OCI-M1 (cell line): ENCODE measurements at regions not wholly inside any gene's neighbourhood (a gene's known extent, or its start where the extent isn't known, plus 50 kb on each side); places are given as distances from the start of the nearest gene placed in this dataset.
"Not testable (repeated sequence)": the region's sequence is repeated elsewhere in the genome, so short reads cannot be mapped to it uniquely, and the experiment has no call there.

Experiments
- DNase-seq: peaks from one replicate; lab custom pipeline; 2025; lab: John Stamatoyannopoulos, UW

GRCh38 chr11:46223252-46223513 is 54.3 kb upstream of the CREB3L1 start:
- DNase-seq = no peak

DNA sequence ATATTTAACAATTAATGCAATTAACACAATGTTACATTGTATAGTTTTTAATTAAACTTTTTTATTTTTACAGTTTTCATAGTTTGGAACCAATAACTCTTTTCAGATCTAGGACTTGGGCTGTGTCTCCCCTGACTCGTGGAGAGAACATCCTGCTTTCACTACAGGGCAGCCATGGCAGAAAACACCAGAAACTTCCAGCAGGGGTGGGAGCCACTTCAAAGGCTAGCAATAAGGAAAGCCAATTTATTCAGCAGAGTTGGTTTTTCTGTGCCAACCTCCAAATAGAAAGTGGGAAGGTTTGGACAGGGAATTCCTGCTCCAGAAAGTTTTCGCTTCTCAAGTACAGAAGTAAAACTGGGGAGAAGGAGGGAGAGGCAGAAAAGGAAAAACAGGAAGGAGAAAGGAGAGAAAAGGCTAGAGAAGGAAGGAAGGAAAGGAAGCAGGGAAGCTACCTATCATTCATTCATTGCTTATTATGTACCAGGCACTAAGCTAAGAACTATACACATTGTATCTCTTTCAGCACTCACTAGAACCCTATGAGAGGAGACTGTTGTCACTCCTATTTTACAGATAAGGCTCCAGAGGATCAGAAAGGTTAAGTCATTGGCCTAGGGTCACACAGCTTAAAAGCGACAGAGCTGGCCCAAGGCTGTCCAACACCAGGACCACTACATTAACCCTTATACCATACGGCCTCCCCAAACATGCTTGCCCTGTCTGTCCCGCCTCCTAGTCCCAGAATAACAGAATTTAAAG is 54.8 kb upstream of the CREB3L1 start:
- peak; percentile 28 for DNase-seq

DNA sequence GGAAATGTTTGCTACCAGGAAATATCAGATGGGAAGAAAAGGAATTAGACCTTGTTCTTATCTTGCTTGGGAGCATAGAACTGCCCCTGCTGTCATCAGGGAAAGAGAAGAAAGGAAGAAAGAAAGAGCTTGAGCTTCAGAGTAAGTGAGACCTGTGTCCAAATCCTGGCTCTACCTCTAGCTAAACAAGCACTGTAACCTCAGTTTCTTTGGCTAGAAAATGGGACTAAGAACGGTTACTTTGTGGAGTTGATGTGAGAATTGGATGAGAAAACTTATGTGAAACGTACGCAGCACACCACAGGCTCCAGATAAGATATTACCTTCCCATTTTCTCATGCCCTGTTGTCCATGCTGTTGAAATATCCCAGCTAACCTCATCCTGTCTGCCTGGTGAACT is 57.1 kb upstream of the CREB3L1 start:
- no peak for DNase-seq

GRCh38 chr11:46216765-46217089 is 60.7 kb upstream of the CREB3L1 start:
- DNase-seq = no peak

DNA sequence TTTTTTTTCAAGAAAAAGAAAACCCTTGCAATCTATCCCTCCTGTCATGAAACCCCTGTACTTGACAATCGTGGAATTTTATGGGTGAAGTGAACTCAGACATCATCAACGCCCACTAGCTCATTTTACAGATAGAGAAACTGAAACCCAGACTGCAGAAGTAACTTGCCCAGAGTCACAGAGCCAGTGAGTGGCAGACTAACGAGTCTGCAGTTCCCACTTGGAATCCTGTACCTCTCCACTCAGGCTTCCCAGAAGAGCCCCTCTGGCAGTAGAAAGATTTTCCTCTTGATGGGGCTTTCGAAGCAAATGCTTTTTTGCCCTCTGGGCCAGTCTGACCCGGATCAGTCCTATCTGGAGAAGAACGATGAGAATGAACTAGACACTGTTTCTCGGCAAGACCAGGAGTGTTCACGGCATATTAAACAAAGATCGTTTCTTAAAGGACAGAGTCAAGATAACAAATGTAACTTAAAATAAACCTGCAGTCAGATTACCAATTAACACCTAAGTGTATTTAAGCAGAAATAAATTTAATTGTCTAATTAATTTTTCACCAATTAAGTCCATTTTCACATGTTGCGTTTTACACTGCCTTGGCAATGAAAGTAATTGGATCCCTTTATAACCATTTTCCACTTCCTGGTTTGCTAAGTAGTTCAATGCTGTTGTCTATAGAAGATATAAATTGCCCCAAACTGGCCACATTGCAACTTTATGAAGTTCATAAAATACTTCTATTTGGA is 61.3 kb upstream of the CREB3L1 start:
- DNase-seq = peak; percentile 60

DNA sequence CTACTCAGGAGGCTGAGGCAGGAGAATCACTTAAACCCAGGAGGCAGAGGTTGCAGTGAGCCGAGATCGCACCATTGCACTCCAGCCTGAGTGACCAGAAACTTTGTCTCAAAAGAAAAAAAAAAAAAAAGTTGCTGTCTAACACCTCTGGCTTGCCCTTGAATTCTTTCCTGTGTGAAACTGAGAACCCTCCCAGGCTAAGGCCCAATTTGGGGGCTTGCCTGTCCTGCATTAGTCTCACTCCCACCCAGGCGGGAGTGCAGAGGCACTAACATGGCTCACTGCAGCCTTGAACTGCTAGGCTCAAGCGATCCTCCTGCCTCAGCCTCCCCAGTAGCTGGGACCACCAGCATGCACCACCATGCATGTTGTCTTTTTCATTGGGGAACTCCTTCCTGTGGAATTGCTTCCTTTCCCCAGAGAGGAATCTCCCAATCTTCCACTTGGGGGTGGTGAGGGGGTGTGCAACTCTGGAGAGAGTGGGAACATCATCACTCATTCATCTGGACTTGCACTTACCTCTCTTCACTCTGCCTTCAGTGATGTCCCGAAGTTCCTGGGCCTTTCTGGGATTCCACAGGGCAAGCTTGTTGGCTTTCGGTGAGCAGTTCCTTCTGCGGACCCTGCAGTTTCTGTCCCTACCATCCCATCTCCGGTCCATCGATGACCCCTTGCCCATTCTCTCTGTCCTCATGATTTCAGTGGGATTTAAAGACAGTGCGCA is 62.1 kb upstream of the CREB3L1 start:
- DNase-seq = no peak

GRCh38 chr11:46212720-46213119 is 64.7 kb upstream of the CREB3L1 start:
- DNase-seq = no peak

GRCh38 chr11:46210856-46211255 is 66.6 kb upstream of the CREB3L1 start:
- no peak for DNase-seq

- DNase-seq = peak; percentile 52
These were observed 67.3 kb upstream of the CREB3L1 start for GRCh38 chr11:46210133-46210636.

- DNase-seq = not testable (repeated sequence)
These were observed 67.8 kb upstream of the CREB3L1 start for GRCh38 chr11:46209624-46210023.

GRCh38 chr11:46208803-46209202 is 68.7 kb upstream of the CREB3L1 start:
- DNase-seq = no peak

GRCh38 chr11:46207270-46207669 is 70.2 kb upstream of the CREB3L1 start:
- peak; percentile 12 for DNase-seq

GRCh38 chr11:46204415-46204814 is 73.0 kb upstream of the CREB3L1 start:
- DNase-seq = not testable (repeated sequence)

DNA sequence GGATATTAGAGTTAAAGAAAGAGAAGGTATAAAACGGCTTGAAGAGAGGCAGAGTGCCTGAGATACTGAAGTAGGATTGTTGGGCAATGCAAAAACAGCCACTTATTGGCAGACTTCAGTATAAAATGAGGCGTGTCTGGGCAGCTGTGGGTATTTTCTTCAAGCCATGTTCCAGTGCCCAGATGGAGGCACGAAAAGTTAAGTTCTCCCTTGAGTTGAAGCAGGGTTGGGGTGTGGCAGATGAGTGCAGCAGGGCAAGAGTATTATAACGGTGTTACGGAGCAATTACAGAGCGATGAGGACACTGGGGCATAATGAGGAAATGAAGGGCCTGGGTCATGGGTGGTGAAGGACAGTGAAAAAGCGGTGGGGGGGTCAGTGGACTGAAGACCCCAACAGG is 73.7 kb upstream of the CREB3L1 start:
- DNase-seq = no peak

- DNase-seq = no peak
These were observed 74.6 kb upstream of the CREB3L1 start for GRCh38 chr11:46202696-46203391.

- no peak for DNase-seq
These were observed 75.3 kb upstream of the CREB3L1 start for GRCh38 chr11:46202149-46202548.

DNA sequence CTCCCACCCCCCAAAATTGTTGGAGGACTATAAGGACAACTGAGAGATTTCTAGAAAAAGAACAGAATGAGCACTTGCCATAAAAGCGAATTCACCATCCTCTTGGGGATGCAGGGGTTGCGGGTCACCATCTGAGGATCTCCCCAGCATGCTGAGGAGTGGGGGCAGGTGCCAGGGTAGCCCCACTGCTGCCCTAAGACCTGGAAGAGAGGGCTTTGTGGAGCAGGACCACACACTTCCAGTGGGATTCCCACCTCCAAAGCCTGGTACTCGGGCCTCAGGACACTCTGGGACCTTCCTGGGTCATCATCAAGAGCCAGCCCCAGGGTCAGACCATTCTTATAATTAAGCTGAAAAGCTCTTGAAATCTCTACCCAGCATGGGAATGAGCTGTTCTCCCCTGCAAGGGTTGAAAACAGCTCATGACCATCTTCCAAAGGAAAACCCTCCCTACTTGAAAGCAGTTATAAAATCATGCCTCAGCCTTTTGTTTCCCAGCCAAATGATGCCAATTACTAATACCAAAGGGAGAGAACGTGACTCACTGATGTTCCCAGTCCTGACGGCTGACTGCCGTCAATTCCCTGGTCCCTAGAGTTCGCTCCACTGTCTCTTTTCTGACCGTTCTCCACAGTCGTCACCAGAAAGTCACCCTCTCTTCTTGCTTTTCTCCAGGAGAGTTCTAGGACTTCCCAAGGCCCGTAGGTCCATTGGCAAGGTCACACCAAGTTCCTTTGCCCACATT is 76.8 kb upstream of the CREB3L1 start:
- no peak for DNase-seq

DNA sequence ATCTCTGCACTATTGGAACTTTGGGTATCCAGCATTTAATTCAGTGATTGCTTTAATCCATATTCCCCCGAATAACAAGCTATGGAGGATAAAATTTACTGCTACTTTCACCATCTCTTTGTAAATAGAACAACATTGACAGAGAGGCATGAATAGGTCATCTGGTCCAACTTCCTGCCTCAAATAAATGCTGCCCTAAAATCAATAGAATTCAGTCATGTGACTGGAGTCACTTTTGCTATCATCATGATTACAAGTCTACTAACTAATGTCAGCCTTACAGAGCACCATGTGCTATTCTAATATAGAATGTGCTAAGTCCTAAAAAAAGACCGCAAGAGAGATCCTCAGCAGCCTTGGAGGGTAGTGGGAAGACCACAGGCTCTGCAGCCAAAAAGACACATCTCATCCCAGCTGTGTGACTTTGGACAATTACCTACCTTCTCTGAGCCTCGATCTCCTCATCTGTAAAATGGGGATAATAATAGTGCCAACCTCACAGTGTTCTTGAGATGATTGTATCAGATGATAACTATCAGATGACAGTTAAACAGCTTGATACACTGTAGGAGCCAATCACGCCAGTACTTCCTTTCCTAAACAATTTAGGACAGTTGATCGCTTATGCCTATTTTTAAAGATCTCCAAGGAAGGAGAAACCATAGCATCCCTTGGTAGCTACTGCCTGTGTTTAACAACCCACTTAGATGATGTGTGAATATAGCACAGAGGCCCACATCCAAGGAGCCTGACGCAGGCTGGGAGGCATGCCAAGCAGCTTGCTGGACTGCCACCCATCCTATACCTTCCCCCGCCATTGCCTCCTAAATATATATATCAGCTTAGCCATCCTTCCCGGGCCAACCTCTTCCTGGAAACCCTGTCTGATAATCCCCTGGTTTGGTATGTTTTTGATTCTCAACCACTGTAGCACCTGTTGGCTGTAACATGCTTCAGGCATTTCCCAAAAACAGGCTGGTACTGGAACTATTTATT is 77.3 kb upstream of the PHF21A start:
- no peak for DNase-seq

GRCh38 chr11:46197421-46197820 is 76.2 kb upstream of the PHF21A start:
- no peak for DNase-seq

- no peak for DNase-seq
These were observed 66.8 kb upstream of the PHF21A start for GRCh38 chr11:46188017-46188416.
